ENCODE measurements at regions not wholly inside any gene's neighbourhood (a gene's known extent, or its start where the extent isn't known, plus 50 kb on each side); places are given as distances from the start of the nearest gene placed in this dataset.

- Histone ChIP-seq H3K36me3 (ENCODE audit: insufficient read depth, low read length) (no peaks in the 10 kb centered on the region), H3K4me3 (no peak overlapping the region), H3K27ac (no peak overlapping the region), H3K9ac (ENCODE audit: insufficient read length) (no peak overlapping the region), H3K9me3 (ENCODE audit: low read depth, low read length) (no peaks in the 10 kb centered on the region)
- TF ChIP-seq POLR2AphosphoS5 (IDR thresholded peaks at IDR 0.05; ENCODE audit: borderline replicate concordance, low read depth, low read length) = no peak
- DNase-seq (ENCODE audit: low read depth, low spot score) = no peak
Observed at GRCh38 chr11:10623797-10624761, 55.6 kb upstream of the LYVE1 start.

GRCh38 chr11:10622957-10623791 lies 54.7 kb upstream of the LYVE1 start:
- no peak overlapping the region for H3K9ac ChIP-seq (ENCODE audit: insufficient read length)
- no peaks in the 10 kb centered on the region for H3K9me3 ChIP-seq (ENCODE audit: low read depth, low read length)
- H3K27ac ChIP-seq = no peak overlapping the region
- TF ChIP-seq EZH2 (IDR thresholded peaks at IDR 0.05) = no peak
- TF ChIP-seq POLR2AphosphoS5 (IDR thresholded peaks at IDR 0.05; ENCODE audit: borderline replicate concordance, low read depth, low read length) = no peak
- TF ChIP-seq FOXP2 (optimal IDR thresholded peaks at IDR 0.05; ENCODE audit: control extremely low read depth, extremely low read length, insufficient read depth) = no peak
- no peaks in the 10 kb centered on the region for H3K36me3 ChIP-seq (ENCODE audit: insufficient read depth, low read length)
- no peak overlapping the region for H3K4me3 ChIP-seq
- no peak for DNase-seq (ENCODE audit: low read depth, low spot score)

GRCh38 chr11:10622108-10622507 lies 53.6 kb upstream of the LYVE1 start:
- Histone ChIP-seq H3K4me3 (no peak overlapping the region), H3K27ac (no peak overlapping the region), H3K9me3 (ENCODE audit: low read depth, low read length) (no peaks in the 10 kb centered on the region), H3K9ac (ENCODE audit: insufficient read length) (no peak overlapping the region), H3K36me3 (ENCODE audit: insufficient read depth, low read length) (no peaks in the 10 kb centered on the region)
- DNase-seq (ENCODE audit: low read depth, low spot score) = no peak
- TF ChIP-seq FOXP2 (optimal IDR thresholded peaks at IDR 0.05; ENCODE audit: control extremely low read depth, extremely low read length, insufficient read depth) = no peak
- no peak for TF ChIP-seq EZH2 (IDR thresholded peaks at IDR 0.05)
- no peak for TF ChIP-seq POLR2AphosphoS5 (IDR thresholded peaks at IDR 0.05; ENCODE audit: borderline replicate concordance, low read depth, low read length)

- no peaks in the 10 kb centered on the region for H3K9me3 ChIP-seq (ENCODE audit: low read depth, low read length)
- no peak overlapping the region for H3K9ac ChIP-seq (ENCODE audit: insufficient read length)
- no peak overlapping the region for H3K27ac ChIP-seq
- TF ChIP-seq POLR2AphosphoS5 (IDR thresholded peaks at IDR 0.05; ENCODE audit: borderline replicate concordance, low read depth, low read length) = no peak
- no peak for TF ChIP-seq EZH2 (IDR thresholded peaks at IDR 0.05)
- no peak for TF ChIP-seq FOXP2 (optimal IDR thresholded peaks at IDR 0.05; ENCODE audit: control extremely low read depth, extremely low read length, insufficient read depth)
- H3K36me3 ChIP-seq (ENCODE audit: insufficient read depth, low read length) = no peaks in the 10 kb centered on the region
- no peak for DNase-seq (ENCODE audit: low read depth, low spot score)
- H3K4me3 ChIP-seq = no peak overlapping the region
Observed at GRCh38 chr11:10619131-10619680, 50.7 kb upstream of the LYVE1 start.

GRCh38 chr11:10618490-10618889 lies 50.0 kb upstream of the LYVE1 start:
- TF ChIP-seq FOXP2 (optimal IDR thresholded peaks at IDR 0.05; ENCODE audit: control extremely low read depth, extremely low read length, insufficient read depth) (no peak), EZH2 (IDR thresholded peaks at IDR 0.05) (no peak), POLR2AphosphoS5 (IDR thresholded peaks at IDR 0.05; ENCODE audit: borderline replicate concordance, low read depth, low read length) (no peak)
- Histone ChIP-seq H3K36me3 (ENCODE audit: insufficient read depth, low read length) (no peaks in the 10 kb centered on the region), H3K9me3 (ENCODE audit: low read depth, low read length) (no peaks in the 10 kb centered on the region), H3K27ac (no peak overlapping the region), H3K4me3 (no peak overlapping the region), H3K9ac (ENCODE audit: insufficient read length) (no peak overlapping the region)
- DNase-seq (ENCODE audit: low read depth, low spot score) = no peak
